GM12891 (cell line): ENCODE measurements at regions not wholly inside any gene's neighbourhood (a gene's known extent, or its start where the extent isn't known, plus 50 kb on each side); places are given as distances from the start of the nearest gene placed in this dataset.

Experiments
- DNase-seq: peaks from one replicate; pipeline ENCODE4 v3.0.0; 2011; ENCODE audit warnings: low spot score; ENCODE audit not compliant: insufficient read length
- FAIRE-seq: peaks from 2 replicates; lab custom pipeline; 2011; peaks lifted over from hg19 to GRCh38; lab: Jason Lieb, UNC
- PAX5 ChIP-seq: IDR thresholded peaks from 2 replicates; pipeline ENCODE4 v1.6.1; 2011; ENCODE audit warnings: low read length, moderate library complexity, mild to moderate bottlenecking; ENCODE audit not compliant: insufficient read depth, severe bottlenecking
- POLR2A ChIP-seq: IDR thresholded peaks from 2 replicates; pipeline ENCODE4 v1.6.1; 2011; ENCODE audit warnings: low read depth, low read length, control low read depth
- POLR2AphosphoS5 ChIP-seq: IDR thresholded peaks from 2 replicates; pipeline ENCODE4 v1.6.1; 2011; ENCODE audit warnings: low read depth, low read length, control low read depth
- POU2F2 ChIP-seq: IDR thresholded peaks from 2 replicates; pipeline ENCODE4 v1.6.1; 2011; ENCODE audit warnings: low read depth, mild to moderate bottlenecking, control low read depth, low read length, moderate library complexity
- SPI1 ChIP-seq: IDR thresholded peaks from 2 replicates; pipeline ENCODE4 v1.6.1; 2011; ENCODE audit warnings: low read depth, low read length, control low read depth
- TAF1 ChIP-seq: IDR thresholded peaks from 2 replicates; pipeline ENCODE4 v1.6.1; 2011; ENCODE audit warnings: low read depth, low read length, control low read depth

- TF ChIP-seq TAF1, result no peak
- no peak for TF ChIP-seq POLR2A
- TF ChIP-seq PAX5, result no peak
- TF ChIP-seq POU2F2, result no peak
- TF ChIP-seq SPI1, result no peak
- TF ChIP-seq POLR2AphosphoS5, result no peak
- FAIRE-seq, result no peak
- no peak for DNase-seq
These were observed 176.2 kb upstream of the HDAC4 start for GRCh38 chr2:239576784-239577685.

- no peak for FAIRE-seq
- no peak for TF ChIP-seq PAX5
- no peak for TF ChIP-seq POLR2AphosphoS5
- TF ChIP-seq POLR2A, result no peak
- no peak for TF ChIP-seq TAF1
- no peak for TF ChIP-seq SPI1
- TF ChIP-seq POU2F2, result no peak
- DNase-seq, result no peak
These were observed 175.2 kb upstream of the HDAC4 start for GRCh38 chr2:239575931-239576445.

- DNase-seq (no peak), FAIRE-seq (no peak)
- TF ChIP-seq SPI1 (no peak), PAX5 (no peak), TAF1 (no peak), POLR2AphosphoS5 (no peak), POU2F2 (no peak), POLR2A (no peak)
These were observed 173.8 kb upstream of the HDAC4 start for GRCh38 chr2:239574434-239575156.

- DNase-seq, result no peak
- TF ChIP-seq PAX5 (no peak), POU2F2 (no peak), POLR2A (no peak), TAF1 (no peak), POLR2AphosphoS5 (no peak), SPI1 (no peak)
- FAIRE-seq, result no peak
These were observed 173.2 kb upstream of the HDAC4 start for GRCh38 chr2:239574054-239574433.

- FAIRE-seq (no peak), DNase-seq (no peak)
- TF ChIP-seq POU2F2 (no peak), POLR2A (no peak), SPI1 (no peak), TAF1 (no peak), POLR2AphosphoS5 (no peak), PAX5 (no peak)
These were observed 170.2 kb upstream of the HDAC4 start for GRCh38 chr2:239570971-239571520.

- DNase-seq, result no peak
- FAIRE-seq, result no peak
- TF ChIP-seq TAF1, result no peak
- TF ChIP-seq POLR2AphosphoS5, result no peak
- no peak for TF ChIP-seq SPI1
- TF ChIP-seq PAX5, result no peak
- no peak for TF ChIP-seq POU2F2
These were observed 169.6 kb upstream of the HDAC4 start for GRCh38 chr2:239570216-239570925.

- FAIRE-seq (no peak), DNase-seq (no peak)
- TF ChIP-seq POLR2AphosphoS5 (no peak), TAF1 (no peak), POU2F2 (no peak), SPI1 (no peak)
These were observed 168.7 kb upstream of the HDAC4 start for GRCh38 chr2:239569401-239570090.

GRCh38 chr2:239568601-239569000 lies 167.8 kb upstream of the HDAC4 start:
- DNase-seq, result no peak
- no peak for FAIRE-seq

GRCh38 chr2:239567786-239568185 lies 167.0 kb upstream of the HDAC4 start:
- FAIRE-seq, result no peak
- DNase-seq, result no peak
- TF ChIP-seq SPI1, result no peak
- no peak for TF ChIP-seq TAF1
- TF ChIP-seq POLR2A, result no peak
- TF ChIP-seq PAX5, result no peak
- TF ChIP-seq POLR2AphosphoS5, result no peak
- TF ChIP-seq POU2F2, result no peak

More at GRCh38 chr2:239568601-239569000, 167.8 kb upstream of the HDAC4 start:
- TF ChIP-seq TAF1 (no peak), PAX5 (no peak), POU2F2 (no peak), SPI1 (no peak), POLR2AphosphoS5 (no peak), POLR2A (no peak)
